Large intestine (tissue), 3 donors: ENCODE measurements at regions not wholly inside any gene's neighbourhood (a gene's known extent, or its start where the extent isn't known, plus 50 kb on each side); places are given as distances from the start of the nearest gene placed in this dataset.

Experiments
- DNase-seq, 2 donors: peaks; one replicate each; pipeline versions ENCODE4 v3.0.0 to v3.0.0-alpha.2; 2013
- H3K27ac ChIP-seq: one replicate; pipeline ENCODE4 v1.5.1; 2013; ENCODE audit warnings: low read length
- H3K27me3 ChIP-seq: 2 replicates; pipeline ENCODE4 v1.6.1; 2013; ENCODE audit warnings: low read length; ENCODE audit not compliant: control insufficient read depth, insufficient read depth
- H3K36me3 ChIP-seq: 2 replicates; pipeline ENCODE4 v1.6.1; 2013; ENCODE audit warnings: low read length; ENCODE audit not compliant: control insufficient read depth, insufficient read depth
- H3K4me1 ChIP-seq: one replicate; pipeline ENCODE4 v1.6.1; 2013; ENCODE audit warnings: low read length; ENCODE audit not compliant: control insufficient read depth, insufficient read depth
- H3K4me3 ChIP-seq: one replicate; pipeline ENCODE4 v1.5.1; 2013; ENCODE audit warnings: low read length
- H3K9me3 ChIP-seq: one replicate; pipeline ENCODE4 v1.6.1; 2013; ENCODE audit warnings: mild to moderate bottlenecking, low read depth, low read length, moderate library complexity; ENCODE audit not compliant: control insufficient read depth
- WGBS: methylation state at CpG from one replicate; pipeline ENCODE4 v1.1.5; 2013; ENCODE audit warnings: low lambda C conversion rate; ENCODE audit not compliant: insufficient coverage; 5-methylcytosine and 5-hydroxymethylcytosine counted together

DNA sequence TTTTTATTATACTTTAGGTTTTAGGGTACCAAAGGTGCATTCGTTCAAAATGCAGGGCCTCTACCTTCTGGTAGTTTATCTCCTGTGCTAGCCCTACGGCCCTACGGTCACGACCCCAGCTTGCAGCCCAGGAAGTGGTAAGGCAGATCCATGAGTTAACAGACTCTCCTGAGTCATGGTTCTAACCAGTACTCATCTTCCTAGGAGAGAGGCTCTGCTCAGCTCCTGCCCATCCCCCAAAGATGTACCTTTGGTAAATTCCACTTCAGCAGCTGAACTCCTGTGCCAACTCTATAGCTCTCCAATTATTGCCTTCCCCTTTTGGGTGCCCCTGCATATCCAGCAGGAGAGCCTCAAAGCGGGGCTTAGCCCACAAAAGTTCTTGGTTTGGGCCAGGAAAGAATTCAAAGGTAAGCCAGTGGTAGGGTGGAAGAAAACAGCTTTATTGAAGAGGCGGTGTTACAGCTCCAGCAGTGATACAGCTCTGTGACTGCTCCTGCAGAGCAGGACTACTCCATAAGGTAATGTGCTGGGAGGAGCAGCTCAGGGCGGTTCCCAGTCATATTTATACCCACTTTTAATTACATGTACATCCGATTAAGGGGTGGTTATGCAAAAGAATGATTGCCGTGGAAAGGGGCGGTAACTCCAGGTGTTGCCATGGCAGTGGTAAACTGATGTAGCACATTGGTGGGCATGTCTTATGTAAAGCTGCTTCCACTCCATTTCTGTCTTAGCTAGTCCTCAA is 241.4 kb downstream of the PMP22 start:
- Histone ChIP-seq H3K27ac (no peak overlapping the region), H3K4me3 (no peak overlapping the region), H3K9me3 (no peaks in the 10 kb centered on the region), H3K36me3 (no peaks in the 10 kb centered on the region), H3K27me3 (no peaks in the 10 kb centered on the region), H3K4me1 (no peaks in the 10 kb centered on the region)
- 67% methylated on average over 1 of the region's 10 CpGs for WGBS
- no peak for DNase-seq

GRCh38 chr17:15019158-15019557 is 246.0 kb downstream of the PMP22 start:
- no peak for DNase-seq
- Histone ChIP-seq H3K4me3 (no peak overlapping the region), H3K36me3 (no peaks in the 10 kb centered on the region), H3K27me3 (no peaks in the 10 kb centered on the region), H3K4me1 (no peaks in the 10 kb centered on the region), H3K27ac (no peak overlapping the region), H3K9me3 (no peaks in the 10 kb centered on the region)
- WGBS, result 83% methylated on average over 1 of the region's 3 CpGs

DNA sequence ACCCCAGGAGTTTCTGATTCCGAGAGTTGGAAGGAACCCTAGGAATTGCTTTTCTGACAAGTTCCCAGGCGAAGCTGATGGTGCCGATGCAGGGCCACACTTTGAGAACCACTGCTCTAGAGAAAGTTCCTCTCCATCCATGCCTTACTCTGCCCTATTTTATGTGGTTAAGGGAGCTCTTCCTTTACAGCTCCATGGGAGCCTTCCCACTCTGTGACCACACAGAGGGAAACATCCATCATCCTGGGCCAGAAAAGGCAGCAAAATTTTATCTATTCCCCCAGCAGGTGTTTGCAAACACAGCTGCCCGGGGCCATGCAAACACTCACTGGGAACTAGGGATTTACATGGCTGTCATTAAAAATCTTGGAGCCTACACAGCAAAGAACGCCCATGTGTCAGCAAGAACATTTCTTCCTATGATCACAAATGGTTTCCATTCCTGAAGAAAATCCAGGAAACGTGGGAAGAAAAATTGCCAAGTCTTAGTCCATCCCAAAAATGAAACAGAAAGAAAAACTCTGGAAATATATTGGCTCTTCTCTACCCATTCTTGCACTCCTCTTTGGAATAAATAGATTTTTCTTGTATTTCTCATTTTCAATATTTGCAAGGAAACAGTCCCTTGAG is 252.7 kb downstream of the PMP22 start:
- H3K4me3 ChIP-seq, result no peak overlapping the region
- H3K9me3 ChIP-seq, result no peaks in the 10 kb centered on the region
- DNase-seq, result no peak
- no peaks in the 10 kb centered on the region for H3K4me1 ChIP-seq
- H3K27ac ChIP-seq, result no peak overlapping the region
- no peaks in the 10 kb centered on the region for H3K27me3 ChIP-seq
- 31% methylated on average over 2 of the region's 6 CpGs for WGBS
- H3K36me3 ChIP-seq, result no peaks in the 10 kb centered on the region

DNA sequence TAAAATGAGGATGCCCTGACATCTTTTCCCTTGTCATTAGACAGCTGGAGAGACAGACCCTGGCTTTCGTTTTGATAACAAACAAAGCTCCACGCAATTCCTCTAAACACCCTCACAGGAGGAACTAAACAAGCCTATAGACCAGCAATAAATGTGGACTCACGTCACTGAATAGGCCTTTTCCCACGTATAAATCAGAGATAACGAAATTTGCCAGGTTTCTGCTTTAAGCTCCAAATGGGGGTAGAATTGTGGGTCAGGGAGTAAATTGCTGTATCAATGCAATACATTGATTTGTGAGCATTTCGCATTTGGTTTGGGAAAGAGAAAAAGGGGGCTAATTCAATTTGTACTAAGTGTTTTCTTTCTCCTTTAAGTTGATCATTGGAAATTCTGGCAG is 256.0 kb downstream of the PMP22 start:
- DNase-seq, result no peak
- Histone ChIP-seq H3K4me3 (no peak overlapping the region), H3K27me3 (no peaks in the 10 kb centered on the region), H3K9me3 (no peaks in the 10 kb centered on the region), H3K27ac (no peak overlapping the region), H3K36me3 (no peaks in the 10 kb centered on the region), H3K4me1 (no peaks in the 10 kb centered on the region)
- 100% methylated on average over 1 of the region's 6 CpGs for WGBS

DNA sequence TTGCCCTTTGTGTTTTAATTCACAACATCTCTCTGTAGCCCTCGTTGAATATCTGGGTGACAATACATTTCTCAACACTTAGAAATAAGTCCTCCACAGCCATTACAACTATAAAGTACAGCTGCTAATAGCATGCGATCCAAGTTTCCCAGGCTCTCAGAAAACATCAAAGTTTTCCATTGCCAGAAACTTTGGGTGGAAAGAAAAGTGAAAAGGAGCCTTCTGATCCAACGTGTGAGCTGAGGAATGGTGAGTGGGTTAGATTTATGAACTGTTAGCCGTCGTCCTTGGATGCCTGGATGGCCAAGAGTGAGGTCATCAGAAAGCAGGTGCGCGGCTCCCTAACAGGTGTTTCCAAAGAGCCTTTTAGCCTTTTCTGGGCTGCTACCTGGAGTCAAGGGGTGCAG is 258.0 kb downstream of the PMP22 start:
- Histone ChIP-seq H3K9me3 (no peaks in the 10 kb centered on the region), H3K36me3 (no peaks in the 10 kb centered on the region), H3K4me1 (no peaks in the 10 kb centered on the region), H3K27ac (no peak overlapping the region), H3K4me3 (no peak overlapping the region), H3K27me3 (no peaks in the 10 kb centered on the region)
- DNase-seq, result no peak
- no CpG with 5 or more reads among the region's 7 CpGs for WGBS

DNA sequence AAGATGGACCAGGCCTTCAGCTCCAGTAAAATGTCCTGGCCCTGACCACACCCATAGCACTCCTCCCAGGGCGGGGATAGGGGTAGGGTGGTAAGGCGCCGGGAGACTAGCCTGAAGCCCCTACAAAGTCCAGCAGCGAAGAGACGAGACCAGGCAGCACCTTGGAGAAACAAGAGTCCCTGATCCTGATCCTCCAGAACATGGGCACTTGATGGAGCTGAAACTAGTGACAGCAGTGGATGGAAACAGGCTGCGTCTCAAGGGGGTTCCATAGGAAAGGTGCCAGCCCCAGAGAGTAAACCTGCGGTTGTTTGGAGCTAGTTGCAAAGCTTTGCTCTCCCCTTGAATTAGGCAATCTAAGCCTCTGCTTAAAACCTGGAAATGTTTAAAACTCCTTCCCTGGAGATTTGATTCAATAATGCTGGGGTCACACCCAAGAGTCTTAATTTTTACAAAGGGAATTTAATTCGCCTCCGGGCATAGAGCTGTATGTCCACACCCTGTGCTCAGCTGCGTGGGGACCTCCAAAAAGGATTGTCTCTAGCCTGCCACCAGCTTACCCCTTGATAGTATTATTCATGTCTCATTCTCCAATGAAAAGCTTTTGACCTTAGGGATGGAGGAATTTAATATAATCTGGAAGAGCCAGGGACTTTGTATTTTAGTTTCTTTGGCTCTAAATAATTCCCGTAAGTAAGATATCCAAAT is 258.6 kb downstream of the PMP22 start:
- H3K36me3 ChIP-seq, result no peaks in the 10 kb centered on the region
- WGBS, result 100% methylated on average over 1 of the region's 11 CpGs
- H3K27ac ChIP-seq, result no peak overlapping the region
- H3K9me3 ChIP-seq, result no peaks in the 10 kb centered on the region
- H3K27me3 ChIP-seq, result no peaks in the 10 kb centered on the region
- H3K4me1 ChIP-seq, result no peaks in the 10 kb centered on the region
- no peak for DNase-seq
- no peak overlapping the region for H3K4me3 ChIP-seq

DNA sequence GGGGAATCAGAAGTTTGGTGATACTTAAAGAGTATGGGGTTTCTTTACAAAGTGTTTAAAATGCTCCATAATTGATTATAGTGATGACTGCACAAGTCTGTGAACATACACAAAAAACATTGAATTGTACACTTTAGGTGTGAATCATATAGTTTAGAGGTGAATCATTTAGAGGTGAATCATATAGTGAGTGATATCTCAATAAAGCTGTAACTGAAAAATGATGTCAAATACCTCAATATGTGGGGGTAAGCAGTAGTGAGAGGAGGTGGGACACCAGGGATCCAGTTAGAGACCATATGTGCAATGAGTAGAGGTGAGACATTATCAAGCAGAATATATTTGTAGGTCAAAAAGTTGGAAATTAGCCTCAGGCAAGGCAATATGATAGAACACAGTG is 264.5 kb downstream of the PMP22 start:
- Histone ChIP-seq H3K27me3 (no peaks in the 10 kb centered on the region), H3K4me3 (no peak overlapping the region), H3K4me1 (no peaks in the 10 kb centered on the region), H3K9me3 (no peaks in the 10 kb centered on the region), H3K27ac (no peak overlapping the region), H3K36me3 (no peaks in the 10 kb centered on the region)
- no peak for DNase-seq

DNA sequence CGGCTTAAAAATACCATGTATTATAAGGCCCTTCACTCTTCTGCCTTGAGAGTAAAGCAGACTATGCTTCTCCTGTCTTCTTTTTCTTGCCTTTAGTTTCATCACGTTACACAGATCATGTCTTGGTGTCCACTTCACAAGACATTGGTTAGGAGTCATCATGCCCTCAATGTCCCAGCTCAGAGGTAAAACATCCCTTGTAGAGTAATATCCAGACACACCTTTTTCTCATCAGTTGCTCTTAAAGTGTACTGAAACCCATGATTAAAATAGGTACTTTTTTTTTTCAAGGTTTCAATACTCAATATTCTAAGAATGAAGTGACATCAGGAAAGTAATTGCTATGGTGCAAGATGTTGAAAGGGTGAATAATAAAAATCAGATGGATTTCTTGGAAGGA is 267.8 kb downstream of the PMP22 start:
- Histone ChIP-seq H3K36me3 (no peaks in the 10 kb centered on the region), H3K4me3 (no peak overlapping the region), H3K9me3 (no peaks in the 10 kb centered on the region), H3K27ac (no peak overlapping the region), H3K4me1 (no peaks in the 10 kb centered on the region), H3K27me3 (no peaks in the 10 kb centered on the region)
- WGBS, result no CpG with 5 or more reads among the region's 2 CpGs
- DNase-seq, result no peak

DNA sequence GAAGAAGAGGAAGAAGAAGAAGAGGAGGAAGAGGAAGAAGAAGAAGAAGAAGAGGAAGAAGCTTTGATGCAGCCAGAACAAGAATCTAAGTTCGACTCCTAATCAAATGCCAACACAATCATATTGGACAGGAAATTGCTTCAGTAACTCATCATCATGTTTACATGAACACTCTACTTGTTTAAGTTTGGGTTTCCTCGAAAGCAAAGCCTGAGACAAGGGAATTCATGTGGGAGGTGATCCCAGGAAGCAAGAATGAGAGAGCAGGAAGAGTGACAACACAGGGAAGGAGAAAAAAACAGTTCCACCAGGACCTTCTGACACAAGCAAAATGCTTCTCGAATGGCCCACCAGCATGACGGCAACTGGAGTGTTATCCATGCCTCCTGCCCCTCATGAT is 279.0 kb downstream of the PMP22 start:
- H3K27ac ChIP-seq, result no peak overlapping the region
- no peak overlapping the region for H3K4me3 ChIP-seq
- DNase-seq, result no peak
- no peaks in the 10 kb centered on the region for H3K27me3 ChIP-seq
- H3K9me3 ChIP-seq, result no peaks in the 10 kb centered on the region
- WGBS, result no CpG with 5 or more reads among the region's 4 CpGs
- H3K4me1 ChIP-seq, result no peaks in the 10 kb centered on the region
- H3K36me3 ChIP-seq, result no peaks in the 10 kb centered on the region

- DNase-seq, result no peak
- Histone ChIP-seq H3K36me3 (no peaks in the 10 kb centered on the region), H3K27ac (no peak overlapping the region), H3K4me1 (no peaks in the 10 kb centered on the region), H3K9me3 (no peaks in the 10 kb centered on the region), H3K27me3 (no peaks in the 10 kb centered on the region), H3K4me3 (no peak overlapping the region)
- 100% methylated on average over 1 of the region's 2 CpGs for WGBS
Observed at GRCh38 chr17:14972844-14973243, 292.3 kb downstream of the PMP22 start.
